GM12864 (cell line): ENCODE measurements at regions not wholly inside any gene's neighbourhood (a gene's known extent, or its start where the extent isn't known, plus 50 kb on each side); places are given as distances from the start of the nearest gene placed in this dataset.
"Not testable (repeated sequence)": the region's sequence is repeated elsewhere in the genome, so short reads cannot be mapped to it uniquely, and the experiment has no call there.

Source experiments
- DNase-seq: peaks from one replicate; pipeline ENCODE4 v3.0.0-alpha.2; 2011; ENCODE audit warnings: low read depth
- H3K4me3 ChIP-seq: 2 replicates; pipeline ENCODE4 v1.5.1; 2011; ENCODE audit warnings: mild to moderate bottlenecking, low read depth, low read length, control low read depth
- CTCF ChIP-seq: IDR thresholded peaks from 2 replicates; pipeline ENCODE4 v1.5.1; 2011; ENCODE audit warnings: low read depth, mild to moderate bottlenecking, moderate library complexity, low read length, control low read depth, inconsistent platforms; ENCODE audit errors: missing control alignments

- H3K4me3 ChIP-seq: no peak overlapping the region
- DNase-seq: no peak
- TF ChIP-seq CTCF: no peak
These were observed 163.5 kb downstream of the DIO2 start for GRCh38 chr14:80047761-80048160.

GRCh38 chr14:80037349-80037748, 174.0 kb downstream of the DIO2 start:
- TF ChIP-seq CTCF: no peak
- no peak overlapping the region for H3K4me3 ChIP-seq
- DNase-seq: no peak

- no peak for TF ChIP-seq CTCF
- no peak overlapping the region for H3K4me3 ChIP-seq
- DNase-seq: no peak
These were observed 186.9 kb downstream of the DIO2 start for GRCh38 chr14:80024417-80024816.

GRCh38 chr14:80018476-80018875, 192.8 kb downstream of the DIO2 start:
- H3K4me3 ChIP-seq, DNase-seq: not testable (repeated sequence)

GRCh38 chr14:80017795-80018194, 193.5 kb downstream of the DIO2 start:
- DNase-seq: no peak
- no peak for TF ChIP-seq CTCF
- no peak overlapping the region for H3K4me3 ChIP-seq

- not testable (repeated sequence) for H3K4me3 ChIP-seq, DNase-seq
These were observed 201.1 kb downstream of the DIO2 start for GRCh38 chr14:80010245-80010644.

- no peak for TF ChIP-seq CTCF
- no peak for DNase-seq
- no peak overlapping the region for H3K4me3 ChIP-seq
These were observed 205.7 kb downstream of the DIO2 start for GRCh38 chr14:80005561-80005960.

GRCh38 chr14:80004871-80005270, 206.4 kb downstream of the DIO2 start:
- DNase-seq: no peak
- no peak overlapping the region for H3K4me3 ChIP-seq
- no peak for TF ChIP-seq CTCF
